NCI-H2081 treated with DMSO at 0.1 percent for 48 hours (cell line): ENCODE measurements at regions not wholly inside any gene's neighbourhood (a gene's known extent, or its start where the extent isn't known, plus 50 kb on each side); places are given as distances from the start of the nearest gene placed in this dataset.
"Not testable (repeated sequence)": the region's sequence is repeated elsewhere in the genome, so short reads cannot be mapped to it uniquely, and the experiment has no call there.

Source experiments
- DNase-seq: peaks from one replicate; lab custom pipeline; 2025; lab: John Stamatoyannopoulos, UW

DNA sequence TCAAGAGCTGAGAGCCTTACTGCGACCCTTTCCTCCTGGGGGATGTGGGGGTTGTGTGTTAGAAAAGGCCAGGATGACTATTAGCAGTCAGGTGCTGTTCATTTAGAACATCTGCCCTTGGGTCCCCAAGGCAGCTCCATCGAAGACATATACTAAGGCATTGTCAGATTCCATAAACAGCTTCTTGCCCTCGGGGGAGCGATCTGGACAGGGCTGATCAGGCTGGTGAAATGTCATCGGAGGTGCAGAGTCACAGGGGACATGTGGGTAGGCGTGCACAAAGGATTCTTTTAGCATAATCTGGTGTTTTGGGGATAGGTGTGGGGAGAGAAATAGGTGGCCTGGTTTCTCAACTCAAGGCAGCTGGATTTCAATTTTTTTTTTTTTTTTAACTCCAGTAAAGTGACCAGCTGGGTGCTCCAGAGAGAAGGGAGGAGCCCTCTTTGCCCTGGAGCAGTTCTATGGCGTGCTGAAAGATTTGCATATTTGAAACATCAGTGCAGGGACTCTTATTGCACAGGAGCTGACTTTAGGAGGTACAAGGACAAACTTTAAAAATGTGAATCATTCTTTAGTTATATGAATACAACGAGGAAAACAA lies 160.1 kb downstream of the SUDS3 start:
- DNase-seq: no peak

DNA sequence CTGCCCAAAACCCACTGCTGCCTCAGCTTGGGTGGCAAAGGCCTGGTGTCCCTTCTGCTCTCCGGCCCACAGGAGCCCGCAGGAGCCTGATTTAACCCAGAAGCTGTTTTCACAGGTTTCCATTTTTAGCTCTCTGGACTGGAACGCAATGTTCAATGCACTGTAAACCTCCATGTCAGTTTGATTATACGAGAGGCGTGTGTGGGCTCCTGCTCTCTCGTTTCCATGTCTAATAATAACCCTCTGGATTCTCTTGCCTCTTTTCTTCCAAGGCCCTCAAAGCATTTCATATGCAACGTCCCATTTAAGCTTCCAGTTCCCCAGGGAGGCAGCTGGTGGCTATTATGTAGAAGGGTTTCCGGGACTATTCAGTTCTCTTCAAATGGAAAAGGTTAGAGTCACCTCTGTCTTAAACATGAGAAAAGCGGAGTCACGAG lies 161.1 kb downstream of the SUDS3 start:
- no peak for DNase-seq

DNA sequence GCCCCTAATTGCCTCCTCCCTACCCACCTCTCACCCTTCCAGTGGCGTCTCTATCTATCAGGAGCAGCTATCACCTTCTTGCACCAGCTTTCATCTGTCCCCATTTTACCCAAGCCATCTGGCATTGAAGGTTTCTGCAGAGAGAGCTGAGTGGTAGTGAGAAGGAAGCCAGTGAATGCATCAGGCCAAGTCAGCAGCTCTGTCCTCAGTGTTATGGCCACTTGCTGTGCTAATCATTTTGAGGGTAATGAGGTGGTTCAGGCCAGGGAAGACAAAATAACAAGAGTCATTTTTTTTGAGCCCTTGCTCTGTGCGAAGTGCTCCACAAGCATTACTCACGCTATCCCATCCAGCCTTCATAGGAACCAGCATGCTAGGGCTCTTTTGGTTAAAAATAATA lies 164.7 kb downstream of the SUDS3 start:
- no peak for DNase-seq

DNA sequence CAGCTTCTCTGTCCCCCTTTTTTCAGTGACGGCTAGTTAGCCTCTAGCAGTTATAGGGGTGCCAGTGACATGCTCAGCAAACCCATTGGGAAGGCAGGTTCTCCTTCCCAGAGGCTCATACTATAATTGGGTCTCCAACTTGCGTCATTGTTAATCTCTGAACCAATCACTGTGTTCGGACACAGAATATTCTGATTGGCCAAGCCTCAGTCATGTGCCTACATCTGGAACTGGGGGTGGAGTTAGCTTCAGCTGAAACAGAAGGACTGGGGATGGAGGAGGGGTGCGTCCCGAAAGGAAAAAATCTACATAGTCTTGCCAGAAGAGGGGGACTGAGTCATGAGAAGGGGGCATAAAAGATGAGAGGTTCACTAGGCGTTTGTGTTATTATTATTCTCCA lies 165.6 kb downstream of the SUDS3 start:
- no peak for DNase-seq

DNA sequence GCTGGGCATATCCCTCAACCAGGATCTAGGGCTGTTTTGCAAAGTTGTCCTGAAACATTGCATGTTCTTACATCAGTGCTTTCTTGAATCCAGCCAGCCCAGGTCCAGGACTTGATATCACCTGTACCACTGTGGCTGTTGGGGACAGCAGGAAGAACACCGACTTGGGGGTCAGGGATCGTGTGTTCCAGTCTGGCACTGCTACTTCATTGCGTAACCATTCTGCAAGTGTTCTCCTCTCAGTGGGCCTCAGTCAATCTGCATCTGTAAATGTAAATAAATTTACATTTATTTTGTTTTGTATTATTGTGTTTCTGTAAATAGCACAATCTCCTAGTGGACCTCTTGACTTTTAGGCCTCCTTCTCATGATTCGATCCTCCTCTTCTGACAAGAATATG lies 167.3 kb downstream of the SUDS3 start:
- DNase-seq: no peak

DNA sequence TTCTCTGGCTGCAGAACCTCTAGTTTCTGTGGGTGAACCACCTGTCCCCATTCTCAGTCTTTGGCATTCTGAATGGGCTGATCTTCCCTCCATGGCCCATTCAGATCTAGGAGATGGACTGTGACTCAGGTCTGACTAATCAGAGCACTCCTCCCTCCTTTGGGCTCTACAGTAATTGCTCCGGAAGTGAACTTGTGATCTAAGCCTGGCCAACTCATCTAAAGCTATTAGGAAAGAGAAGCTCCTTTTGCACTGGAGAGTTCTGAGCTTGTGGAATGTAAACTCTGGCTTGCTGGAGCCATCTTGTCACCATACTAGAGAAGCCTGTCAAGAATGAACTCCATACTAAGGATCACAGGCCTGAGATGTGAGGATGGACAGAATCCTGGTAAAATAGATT lies 168.2 kb downstream of the SUDS3 start:
- no peak for DNase-seq

DNA sequence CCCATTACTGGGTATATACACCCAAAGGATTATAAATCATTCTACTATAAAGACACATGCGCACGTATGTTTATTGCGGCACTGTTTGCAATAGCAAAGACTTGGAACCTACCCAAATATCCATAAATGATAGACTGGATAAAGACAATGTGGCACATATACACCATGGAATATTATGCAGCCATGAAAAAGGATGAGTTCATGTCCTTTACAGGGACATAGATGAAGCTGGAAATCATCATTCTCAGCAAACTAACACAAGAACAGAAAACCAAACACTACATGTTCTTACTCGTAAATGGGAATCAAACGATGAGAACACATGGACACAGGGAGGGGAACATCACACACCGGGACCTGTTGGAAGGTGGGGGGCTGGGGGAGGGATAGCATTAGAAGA lies 171.3 kb downstream of the SUDS3 start:
- not testable (repeated sequence) for DNase-seq

DNA sequence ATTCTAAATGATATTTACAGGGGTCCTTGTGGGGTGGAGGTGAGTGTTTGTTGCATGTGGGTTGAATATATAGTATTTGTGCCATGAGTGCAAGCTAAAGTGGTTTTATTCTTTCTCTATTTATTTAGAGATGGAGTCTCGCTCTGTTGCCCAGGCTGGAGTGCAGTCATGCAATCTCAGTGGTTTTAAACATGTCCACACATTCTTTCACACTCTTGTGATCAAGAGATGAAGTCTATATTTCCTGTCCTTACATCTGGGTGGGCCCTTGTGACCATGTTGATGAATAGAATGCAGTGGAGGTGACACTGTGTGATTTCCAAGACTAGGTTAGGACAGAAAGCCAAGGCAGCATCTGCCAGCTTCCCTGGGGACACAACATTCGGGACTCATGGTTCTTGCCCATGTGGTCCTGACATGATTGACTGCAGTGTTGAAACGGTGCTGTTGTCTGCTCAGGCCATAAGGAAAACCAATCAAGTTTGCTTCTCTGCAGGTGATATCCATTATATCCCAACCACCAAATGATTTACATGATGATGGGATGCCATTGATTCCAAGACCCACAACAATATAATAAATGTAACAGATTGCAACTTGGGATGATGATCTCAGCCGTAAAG lies 172.6 kb downstream of the SUDS3 start:
- DNase-seq: no peak

DNA sequence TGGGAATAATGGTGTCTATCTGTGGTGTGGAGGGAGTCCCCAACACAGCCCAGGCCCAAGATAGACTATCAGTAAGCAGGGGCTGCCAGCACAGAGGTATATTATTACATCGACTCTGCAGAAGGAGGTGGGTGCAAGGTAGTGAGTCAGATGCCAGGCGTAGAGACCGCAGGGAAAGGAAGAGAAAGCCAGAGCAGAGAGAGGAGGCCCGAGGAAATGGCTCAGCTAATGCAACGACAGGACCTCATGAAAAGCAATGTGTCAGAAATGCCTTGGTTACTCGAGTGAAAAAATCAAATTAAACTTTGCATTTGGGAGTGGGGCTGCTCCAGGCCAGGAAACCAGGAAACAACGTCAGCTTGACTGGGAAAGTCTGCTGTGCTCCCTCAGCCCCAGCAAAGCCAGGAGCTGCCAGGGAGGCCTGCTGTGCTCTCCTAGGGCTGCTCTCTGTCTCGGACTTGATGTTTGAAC lies 173.2 kb downstream of the SUDS3 start:
- no peak for DNase-seq

DNA sequence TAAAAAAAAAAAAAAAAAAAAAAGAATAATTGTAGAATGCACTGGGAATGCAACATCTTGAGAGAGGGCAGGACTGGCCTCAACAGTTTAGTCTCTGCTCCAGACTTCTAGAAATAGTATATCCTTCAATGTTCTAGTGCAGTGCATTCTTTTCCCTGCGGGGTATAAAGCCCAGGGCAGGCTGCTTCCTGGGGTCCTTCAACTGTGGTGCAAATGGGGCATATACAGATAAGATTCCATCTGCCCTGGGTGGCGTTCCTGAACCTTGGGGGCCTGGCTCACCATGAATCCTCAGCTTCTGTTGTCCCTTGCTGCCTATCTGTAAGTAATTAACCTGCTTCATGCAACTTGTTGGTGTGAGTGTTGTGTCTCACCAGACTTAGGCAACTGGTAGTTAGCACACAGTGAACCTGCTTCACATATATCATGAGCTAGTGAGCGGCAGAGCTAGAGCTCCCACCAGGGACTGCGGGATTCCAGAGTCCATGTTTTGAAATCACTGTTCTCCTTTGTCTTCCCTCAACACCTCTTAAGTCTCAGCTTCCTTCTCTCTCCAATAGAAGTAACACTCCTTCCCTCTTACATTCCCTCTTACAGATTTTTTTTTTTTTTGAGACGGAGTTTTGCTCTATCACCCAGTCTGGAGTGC lies 177.6 kb downstream of the SUDS3 start:
- no peak for DNase-seq

DNA sequence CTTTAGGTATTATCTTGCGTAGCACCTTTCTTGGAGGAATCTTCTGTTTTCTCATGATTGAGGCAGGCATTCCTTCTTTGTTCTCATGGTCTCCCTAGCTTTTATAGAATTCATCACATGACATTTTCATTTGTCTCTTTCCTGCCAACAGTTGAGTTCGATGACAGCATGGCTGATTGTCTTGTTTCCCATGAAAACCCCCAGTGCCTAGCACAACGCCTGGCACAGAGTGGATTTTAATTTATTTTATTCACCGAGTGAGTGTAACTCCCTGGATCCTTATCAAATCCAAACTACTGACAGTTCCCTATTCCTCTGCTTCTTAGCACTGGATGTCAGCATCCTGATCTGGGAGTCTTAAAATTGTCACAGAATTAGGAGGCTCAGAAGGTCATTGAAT lies 182.6 kb downstream of the SUDS3 start:
- no peak for DNase-seq

DNA sequence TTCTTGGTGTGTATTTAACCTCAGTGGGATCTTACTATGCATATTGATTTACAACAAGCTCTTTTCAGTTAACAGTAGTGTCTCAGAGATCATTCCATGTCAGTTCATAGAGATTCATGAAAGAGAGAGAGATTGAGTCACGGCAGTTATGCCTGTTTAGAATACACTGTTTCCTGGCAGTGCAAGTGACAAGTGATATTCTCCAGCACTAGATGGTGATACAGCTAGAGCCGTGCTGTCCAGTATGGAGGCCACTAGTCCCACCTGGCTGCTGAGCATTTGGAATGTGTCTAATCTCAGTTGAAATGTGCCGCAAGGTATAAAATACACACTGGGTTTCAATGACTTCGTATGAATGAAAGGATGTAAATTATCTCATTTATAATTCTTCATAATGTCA lies 184.4 kb downstream of the SUDS3 start:
- no peak for DNase-seq

DNA sequence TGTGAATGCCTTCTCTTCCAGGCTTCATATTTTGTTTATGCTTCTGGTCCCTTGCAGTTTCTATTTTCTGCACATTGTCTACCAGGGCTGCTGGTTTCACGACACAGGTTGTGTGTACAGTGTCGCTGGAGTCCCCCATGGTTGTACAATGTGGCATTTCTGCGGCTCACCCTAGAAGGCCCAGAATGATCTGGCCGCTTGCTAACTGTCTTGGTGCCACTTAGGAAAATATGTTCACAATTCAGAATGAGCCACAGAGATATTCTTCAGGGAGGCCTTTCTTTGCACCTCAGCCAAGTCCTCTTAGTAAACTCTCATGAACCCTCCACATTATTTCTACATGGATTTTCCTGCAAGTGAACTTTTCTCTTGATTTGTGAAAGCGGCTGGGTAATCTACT lies 195.4 kb downstream of the SUDS3 start:
- no peak for DNase-seq

DNA sequence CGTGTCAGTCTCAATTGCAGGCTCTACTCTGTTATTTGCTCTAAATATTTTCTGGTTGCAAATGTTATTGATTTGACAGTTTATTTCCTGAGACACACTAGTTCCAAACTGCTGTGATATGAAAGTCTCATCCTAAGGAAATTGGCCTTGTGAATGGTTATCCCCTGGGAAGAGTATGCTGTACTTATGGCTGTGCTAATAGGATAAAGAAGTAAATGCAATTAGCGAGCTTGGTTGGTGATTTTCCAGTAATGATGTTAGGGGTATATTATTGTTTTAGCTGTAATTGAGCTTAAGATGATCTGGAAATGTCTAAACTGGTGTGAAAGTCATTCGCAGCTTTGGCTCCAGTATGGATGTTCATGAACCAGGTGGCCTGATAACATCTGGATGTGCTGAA lies 197.9 kb downstream of the SUDS3 start:
- DNase-seq: no peak

DNA sequence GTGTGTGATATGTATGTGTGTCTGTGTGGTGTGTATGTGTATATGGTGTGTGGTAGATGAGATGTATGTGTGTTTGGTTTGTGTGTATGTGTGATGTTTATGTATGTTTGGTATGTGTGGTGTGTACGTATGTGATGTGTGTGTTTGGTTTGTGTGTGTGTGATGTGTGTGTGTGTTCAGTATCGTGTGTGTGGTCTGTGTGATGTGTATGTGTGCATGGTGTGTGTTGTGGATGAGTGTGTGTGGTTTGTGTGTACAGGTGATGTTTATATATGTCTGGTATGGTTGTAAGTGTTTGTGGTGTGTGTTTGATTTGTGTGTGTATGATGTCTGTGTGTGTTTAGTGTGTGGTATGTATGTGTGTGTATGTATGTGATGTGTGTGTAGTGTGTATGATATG lies 199.4 kb downstream of the SUDS3 start:
- no peak for DNase-seq

DNA sequence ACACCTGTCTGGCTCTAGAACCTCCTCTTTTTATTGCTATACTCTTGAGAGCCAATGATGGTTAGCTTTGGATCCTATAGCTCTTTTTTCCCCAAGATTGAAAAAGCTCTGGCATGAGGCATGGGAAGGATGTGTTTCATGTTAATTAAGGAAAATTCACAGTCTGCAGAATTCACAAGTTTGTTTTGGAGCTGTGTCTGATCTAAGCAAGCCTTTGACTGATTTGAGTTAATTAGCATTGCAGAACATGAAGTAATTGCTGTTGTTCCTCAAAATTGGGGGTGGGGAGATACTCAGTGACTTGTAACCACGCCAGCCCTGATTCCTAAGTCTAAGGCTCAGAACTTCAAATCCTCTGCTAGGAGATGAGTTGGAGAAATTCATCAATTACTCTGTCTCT lies 205.0 kb downstream of the SUDS3 start:
- DNase-seq: no peak

DNA sequence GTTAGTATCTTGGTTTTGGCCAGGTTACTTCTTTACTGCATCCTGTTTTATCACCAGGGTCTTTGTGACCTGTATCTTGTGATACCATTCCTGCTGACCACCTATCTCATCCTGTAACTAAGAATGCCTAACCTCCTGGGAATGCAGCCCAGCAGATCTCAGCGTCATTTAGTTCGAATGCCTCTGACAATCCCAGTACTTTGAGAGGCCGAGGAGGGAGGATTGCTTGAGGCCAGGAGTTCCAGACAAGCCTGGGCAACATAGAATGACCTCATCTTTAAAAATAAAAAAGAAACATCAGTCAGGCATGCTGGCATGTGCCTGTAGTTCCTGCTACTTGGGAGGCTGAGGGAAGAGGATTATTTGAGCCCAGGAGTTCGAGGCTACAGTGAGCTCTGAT lies 206.5 kb downstream of the SUDS3 start:
- DNase-seq: no peak

DNA sequence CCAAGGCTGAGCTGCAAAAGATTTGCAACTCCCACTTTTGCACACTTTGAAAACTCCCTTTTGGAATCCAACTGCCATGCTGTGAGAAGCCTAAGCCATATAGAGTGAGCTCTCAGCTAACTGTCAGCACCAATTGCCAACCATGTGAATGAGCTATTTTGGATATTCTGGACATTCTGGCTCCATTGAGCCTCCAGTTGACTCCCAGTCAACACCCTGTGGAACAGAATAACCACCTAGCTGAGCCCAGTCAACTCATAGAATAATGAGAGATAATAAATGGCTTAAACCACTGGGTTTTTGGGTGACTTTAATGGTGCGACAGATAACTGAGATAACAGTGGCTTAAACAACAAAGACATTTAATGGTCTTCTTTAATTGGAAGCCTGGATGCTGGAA lies 210.1 kb downstream of the SUDS3 start:
- DNase-seq: no peak

DNA sequence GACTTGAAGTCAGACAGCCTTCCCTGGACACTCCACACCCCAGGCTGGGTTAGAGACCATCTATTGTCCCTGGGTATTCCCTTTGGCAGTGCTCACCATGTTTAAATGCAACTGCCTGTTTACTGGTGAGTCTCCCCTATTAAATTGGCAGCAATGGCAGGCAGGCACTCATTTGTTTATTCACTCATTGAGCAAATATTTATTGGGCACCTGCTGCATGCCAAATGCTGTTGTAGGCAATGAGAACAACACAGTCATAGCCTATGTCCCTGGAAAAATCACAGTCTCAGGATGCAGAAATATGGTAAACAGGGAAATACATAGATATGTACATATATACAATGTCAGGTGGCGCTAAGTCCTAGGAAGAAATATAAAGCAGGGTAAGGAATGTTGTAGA lies 212.8 kb downstream of the SUDS3 start:
- DNase-seq: no peak

DNA sequence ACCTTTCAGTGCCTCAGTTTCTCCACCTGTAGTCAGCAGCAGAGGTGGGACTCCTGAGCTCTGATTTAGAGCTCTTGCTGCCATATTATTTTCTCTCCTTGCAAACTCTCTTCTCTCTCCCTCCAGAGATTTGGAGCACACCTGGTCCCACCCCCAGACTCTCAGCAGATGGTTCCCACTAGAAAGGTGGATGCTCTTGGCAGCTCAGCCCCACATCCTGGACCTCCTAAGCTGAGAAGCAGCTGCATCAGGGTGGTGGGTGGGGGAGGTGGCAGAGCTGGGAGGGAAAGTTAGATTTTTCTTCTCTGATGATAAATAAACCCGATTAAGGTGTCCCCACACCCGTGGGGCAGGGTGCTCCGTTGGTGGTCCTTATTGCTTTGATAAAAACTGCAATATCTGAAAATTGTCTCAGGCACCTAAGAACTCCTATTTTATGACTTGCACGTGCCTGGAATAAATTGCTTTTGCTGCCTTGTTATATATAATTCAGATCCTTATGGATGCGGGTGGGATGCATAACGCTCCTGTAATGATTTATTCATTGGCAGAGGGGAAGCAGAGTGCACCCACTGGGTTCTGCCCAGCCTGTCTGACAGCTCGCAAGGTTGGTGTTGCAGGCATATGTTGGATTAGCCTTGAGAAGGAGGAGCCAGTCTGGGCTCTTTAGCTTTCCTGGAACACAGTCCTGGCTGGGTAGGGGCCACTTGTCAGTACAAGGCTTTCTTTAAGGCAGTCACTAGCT lies 214.2 kb downstream of the SUDS3 start:
- DNase-seq: no peak

DNA sequence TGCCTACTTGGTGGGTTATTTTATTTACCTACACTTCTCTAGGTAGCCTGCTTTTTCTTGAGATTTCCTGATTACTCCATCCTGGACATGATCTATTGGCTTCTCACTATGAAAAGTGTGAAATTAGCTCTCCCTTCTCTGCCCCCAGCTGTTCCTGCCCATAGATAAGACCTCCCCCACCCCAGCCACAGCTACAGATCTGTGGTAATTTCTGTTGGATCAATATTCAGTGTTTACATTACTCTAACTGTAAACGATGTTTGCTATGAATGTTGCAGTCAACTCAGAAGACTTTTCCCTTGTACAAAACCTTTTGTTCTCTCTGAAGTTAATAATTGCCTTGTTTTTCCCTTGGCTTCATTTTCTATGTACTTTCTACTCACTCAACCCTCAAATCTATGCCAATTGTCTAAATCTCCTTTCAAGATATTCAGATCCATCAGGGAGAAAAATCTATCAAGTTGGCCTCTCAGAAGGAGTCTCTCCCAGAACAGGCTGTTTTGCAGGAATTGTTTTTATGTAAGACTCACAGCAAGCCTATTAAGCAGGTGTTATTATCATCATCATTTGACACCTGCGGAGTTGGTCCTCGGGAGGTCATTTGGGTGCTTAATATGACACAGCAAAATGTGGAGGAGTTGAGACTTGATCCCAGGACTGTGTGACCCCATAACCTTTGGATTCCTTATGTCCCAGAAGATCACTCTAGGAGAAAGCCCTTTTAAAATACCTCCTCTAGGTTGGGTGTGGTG lies 227.4 kb downstream of the SUDS3 start:
- DNase-seq: no peak

DNA sequence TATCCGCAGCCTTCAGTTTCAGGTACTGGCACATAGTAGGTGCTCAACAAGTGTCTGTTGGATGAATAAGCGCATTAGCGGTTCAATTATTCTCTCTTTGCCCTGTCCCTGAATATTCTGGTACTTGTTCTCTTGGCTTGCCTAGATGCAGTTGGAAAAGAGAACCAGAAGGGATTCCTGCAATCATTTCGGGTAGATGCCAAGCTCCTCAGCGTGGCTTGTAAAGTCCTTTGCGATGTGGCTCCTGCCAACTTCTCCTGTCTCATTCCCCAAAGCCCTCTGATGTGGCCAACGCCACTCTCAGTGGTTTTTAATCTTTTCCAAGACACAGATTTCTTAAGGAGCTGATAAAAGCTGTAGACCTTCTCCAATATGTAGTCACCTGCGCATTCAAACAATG lies 230.3 kb downstream of the SUDS3 start:
- no peak for DNase-seq
